ENCODE measurements at regions not wholly inside any gene's neighbourhood (a gene's known extent, or its start where the extent isn't known, plus 50 kb on each side); places are given as distances from the start of the nearest gene placed in this dataset.

DNA sequence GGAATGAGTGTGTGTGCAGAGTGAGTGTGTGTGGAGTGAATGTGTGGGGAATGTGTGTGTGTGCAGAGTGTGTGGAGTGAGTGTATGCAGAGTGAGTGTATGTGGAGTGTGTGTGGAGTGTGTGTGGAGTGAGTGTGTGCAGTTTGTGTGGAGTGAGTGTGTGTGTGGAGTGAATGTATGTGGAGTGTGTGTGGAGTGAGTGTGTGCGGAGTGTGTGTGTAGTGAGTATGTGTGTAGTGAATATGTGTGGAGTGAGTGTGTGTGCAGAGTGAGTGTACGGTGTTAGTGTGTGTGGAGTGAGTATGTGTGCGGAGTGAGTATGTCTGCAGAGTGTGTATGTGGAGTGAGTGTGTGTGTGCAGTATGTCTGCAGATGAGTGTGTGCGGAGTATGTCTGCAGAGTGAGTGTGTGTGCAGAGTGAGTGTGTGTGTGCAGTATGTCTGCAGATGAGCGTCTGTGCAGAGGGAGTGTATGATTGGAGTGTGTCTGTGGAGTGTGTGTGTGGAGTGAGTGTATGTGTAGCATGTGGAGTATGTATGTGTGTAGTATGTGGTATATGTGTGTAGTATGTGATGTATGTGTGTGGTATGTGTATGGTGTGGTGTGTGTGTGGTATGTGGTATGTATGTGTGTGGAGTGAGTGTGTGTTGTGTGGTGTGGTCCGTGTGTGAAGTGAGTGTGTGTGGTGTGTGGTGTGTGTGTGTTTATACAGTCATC is 59.7 kb upstream of the CLDN14 start:
- TF ChIP-seq CTCF (IDR thresholded peaks at IDR 0.05; ENCODE audit: low read depth, low read length, poor library complexity, severe bottlenecking): no peak
- TF ChIP-seq EZH2phosphoT487 (IDR thresholded peaks at IDR 0.05; ENCODE audit: borderline replicate concordance, low read length): no peak
